WTC11 (cell line): ENCODE measurements at regions not wholly inside any gene's neighbourhood (a gene's known extent, or its start where the extent isn't known, plus 50 kb on each side); places are given as distances from the start of the nearest gene placed in this dataset.

Experiments used
- ATAC-seq: fragments of 200-7000 bp; cut with Tn5 transposase; 2 replicates; pipeline ENCODE4 v1.10.0; 2021; ENCODE audit warnings: mild to moderate bottlenecking, moderate library complexity
- CTCF ChIA-PET: fragments of 300-600 bp; sonication (Branson Sonifier 250); formaldehyde crosslinking; loops from one replicate; lab custom pipeline; 2021; ENCODE audit warnings: antibody characterized with exemption; lab: Charles Lee
- POLR2A ChIA-PET: fragments of 350-600 bp; sonication (Branson Sonifier 250); formaldehyde crosslinking; loops from one replicate; lab custom pipeline; 2021; ENCODE audit warnings: antibody characterized with exemption; lab: Charles Lee
- DNase-seq: peaks from one replicate; pipeline ENCODE4 v3.0.0; 2021; ENCODE audit warnings: low spot score
- H3K27ac Mint-ChIP-seq: 2 replicates; pipeline ENCODE4 v1.8.0; 2021; ENCODE audit warnings: mixed read lengths
- H3K27me3 Mint-ChIP-seq: 2 replicates; pipeline ENCODE4 v1.8.0; 2021; ENCODE audit warnings: low read depth, mild to moderate bottlenecking, moderate library complexity, mixed read lengths
- H3K36me3 Mint-ChIP-seq: 2 replicates; pipeline ENCODE4 v1.8.0; 2021; ENCODE audit warnings: mixed read lengths
- H3K4me1 Mint-ChIP-seq: 2 replicates; pipeline ENCODE4 v1.8.0; 2022; ENCODE audit warnings: mixed read lengths
- H3K4me3 Mint-ChIP-seq: 2 replicates; pipeline ENCODE4 v1.8.0; 2021; ENCODE audit warnings: mild to moderate bottlenecking, moderate library complexity, mixed read lengths
- H3K9me3 Mint-ChIP-seq: 2 replicates; pipeline ENCODE4 v1.8.0; 2021; ENCODE audit warnings: mixed read lengths
- ATF1 ChIP-seq: sonication (generic); formaldehyde crosslinking; IDR thresholded peaks from 2 replicates; pipeline ENCODE4 v1.8.1; 2023; ENCODE audit warnings: mild to moderate bottlenecking, moderate library complexity, missing genetic modification reagents
- ATF6 ChIP-seq: sonication (generic); formaldehyde crosslinking; IDR thresholded peaks from 2 replicates; pipeline ENCODE4 v1.8.1; 2023; ENCODE audit warnings: mild to moderate bottlenecking, missing genetic modification reagents
- CBFB ChIP-seq: sonication (generic); formaldehyde crosslinking; IDR thresholded peaks from 2 replicates; pipeline ENCODE4 v1.8.1; 2022; ENCODE audit warnings: mild to moderate bottlenecking, low read depth, missing genetic modification reagents
- CREM ChIP-seq: sonication (generic); formaldehyde crosslinking; IDR thresholded peaks from 2 replicates; pipeline ENCODE4 v1.8.1; 2022; ENCODE audit warnings: mild to moderate bottlenecking, missing genetic modification reagents, moderate library complexity
- ETV6 ChIP-seq: sonication (generic); formaldehyde crosslinking; IDR thresholded peaks from 2 replicates; pipeline ENCODE4 v1.8.1; 2022; ENCODE audit warnings: mild to moderate bottlenecking, missing genetic modification reagents
- FOXJ3 ChIP-seq: sonication (generic); formaldehyde crosslinking; IDR thresholded peaks from 2 replicates; pipeline ENCODE4 v1.9.0; 2021; ENCODE audit warnings: missing genetic modification reagents, mild to moderate bottlenecking, borderline replicate concordance
- FOXK1 ChIP-seq: sonication (generic); formaldehyde crosslinking; IDR thresholded peaks from 2 replicates; pipeline ENCODE4 v1.8.0; 2022; ENCODE audit warnings: mild to moderate bottlenecking, moderate library complexity, missing genetic modification reagents
- FOXP1 ChIP-seq: sonication (generic); formaldehyde crosslinking; IDR thresholded peaks from 2 replicates; pipeline ENCODE4 v1.8.0; 2022; ENCODE audit warnings: missing genetic modification reagents, mild to moderate bottlenecking, moderate library complexity, borderline replicate concordance
- FOXP4 ChIP-seq: sonication (generic); formaldehyde crosslinking; IDR thresholded peaks from 2 replicates; pipeline ENCODE4 v1.8.0; 2022; ENCODE audit warnings: mild to moderate bottlenecking, missing genetic modification reagents
- GTF2I ChIP-seq: fragments of 250-450 bp; sonication (Bioruptor Pico); conservative IDR thresholded peaks from 2 replicates; pipeline ENCODE4 v1.4.0; 2021; ENCODE audit warnings: mild to moderate bottlenecking
- JAZF1 ChIP-seq: fragments of 250-450 bp; sonication (Bioruptor Pico); IDR thresholded peaks from 2 replicates; pipeline ENCODE4 v1.9.0; 2021; ENCODE audit warnings: moderate library complexity, mild to moderate bottlenecking, inconsistent platforms
- JUN ChIP-seq: sonication (generic); formaldehyde crosslinking; IDR thresholded peaks from 2 replicates; pipeline ENCODE4 v1.8.0; 2023; ENCODE audit warnings: mild to moderate bottlenecking, missing genetic modification reagents
- NFATC4 ChIP-seq: fragments of 250-450 bp; sonication (Bioruptor Pico); IDR thresholded peaks from 2 replicates; pipeline ENCODE4 v1.9.0; 2021; ENCODE audit warnings: mild to moderate bottlenecking
- OVOL2 ChIP-seq: fragments of 250-450 bp; sonication (Bioruptor Pico); IDR thresholded peaks from 2 replicates; pipeline ENCODE4 v1.9.0; 2021; ENCODE audit warnings: mild to moderate bottlenecking, borderline replicate concordance
- PRRX2 ChIP-seq: fragments of 250-450 bp; sonication (Bioruptor Pico); IDR thresholded peaks from 2 replicates; pipeline ENCODE4 v1.8.0; 2021; ENCODE audit warnings: mild to moderate bottlenecking
- RORB ChIP-seq: fragments of 250-450 bp; sonication (Bioruptor Pico); IDR thresholded peaks from 2 replicates; pipeline ENCODE4 v1.9.0; 2021; ENCODE audit warnings: mild to moderate bottlenecking
- SMAD3 ChIP-seq: sonication (generic); formaldehyde crosslinking; IDR thresholded peaks from 2 replicates; pipeline ENCODE4 v1.8.0; 2022; ENCODE audit warnings: missing genetic modification reagents, mild to moderate bottlenecking, borderline replicate concordance
- SP1 ChIP-seq: sonication (generic); formaldehyde crosslinking; conservative IDR thresholded peaks from 2 replicates; pipeline ENCODE4 v1.8.1; 2022; ENCODE audit warnings: missing genetic modification reagents
- TEAD4 ChIP-seq: sonication (generic); formaldehyde crosslinking; IDR thresholded peaks from 2 replicates; pipeline ENCODE4 v1.8.0; 2022; ENCODE audit warnings: mild to moderate bottlenecking, missing genetic modification reagents
- TP53 ChIP-seq: sonication (generic); formaldehyde crosslinking; IDR thresholded peaks from 2 replicates; pipeline ENCODE4 v1.8.1; 2023; ENCODE audit warnings: mild to moderate bottlenecking, missing genetic modification reagents
- USF2 ChIP-seq: sonication (generic); formaldehyde crosslinking; IDR thresholded peaks from 2 replicates; pipeline ENCODE4 v1.8.1; 2023; ENCODE audit warnings: mild to moderate bottlenecking, missing genetic modification reagents, moderate library complexity
- ZMAT4 ChIP-seq: fragments of 250-450 bp; sonication (Bioruptor Pico); IDR thresholded peaks from 2 replicates; pipeline ENCODE4 v1.9.0; 2021; ENCODE audit warnings: mild to moderate bottlenecking
- ZNF138 ChIP-seq: sonication (generic); formaldehyde crosslinking; conservative IDR thresholded peaks from 2 replicates; pipeline ENCODE4 v1.8.1; 2022; ENCODE audit warnings: mild to moderate bottlenecking, moderate library complexity, missing genetic modification reagents
- ZNF263 ChIP-seq: sonication (generic); formaldehyde crosslinking; IDR thresholded peaks from 2 replicates; pipeline ENCODE4 v1.8.1; 2022; ENCODE audit warnings: low read depth, mild to moderate bottlenecking, moderate library complexity, missing genetic modification reagents
- ZNF532 ChIP-seq: fragments of 250-450 bp; sonication (Bioruptor Pico); IDR thresholded peaks from 2 replicates; pipeline ENCODE4 v1.9.0; 2021; ENCODE audit warnings: mild to moderate bottlenecking, borderline replicate concordance
- ZSCAN18 ChIP-seq: fragments of 250-450 bp; sonication (Bioruptor Pico); IDR thresholded peaks from 2 replicates; pipeline ENCODE4 v2.1.2; 2022; ENCODE audit warnings: mild to moderate bottlenecking, moderate library complexity

- Mint-ChIP-seq H3K9me3 (peaks cover 8% of the 10 kb centered on the region), H3K4me1 (no peaks in the 10 kb centered on the region), H3K27ac (no peak overlapping the region), H3K4me3 (no peak overlapping the region), H3K27me3 (no peaks in the 10 kb centered on the region), H3K36me3 (peaks cover 2% of the 10 kb centered on the region; the same call in 1 of the 2 replicates)
- no peak for TF ChIP-seq TP53
- no peak for TF ChIP-seq JAZF1 (CRISPR knock-in tag)
- TF ChIP-seq JUN (CRISPR knock-in tag), result no peak
- no peak for TF ChIP-seq PRRX2 (CRISPR knock-in tag)
- TF ChIP-seq OVOL2 (CRISPR knock-in tag), result no peak
- no peak for TF ChIP-seq ZNF138
- no peak for TF ChIP-seq FOXP1 (CRISPR knock-in tag)
- TF ChIP-seq GTF2I (CRISPR knock-in tag), result no peak
- no peak for TF ChIP-seq NFATC4 (CRISPR knock-in tag)
- TF ChIP-seq ATF1, result no peak
- no peak for TF ChIP-seq CBFB (CRISPR knock-in tag)
- no peak for TF ChIP-seq ZMAT4 (CRISPR knock-in tag)
- no peak for TF ChIP-seq ZNF263 (CRISPR knock-in tag)
- no peak for TF ChIP-seq ETV6 (CRISPR knock-in tag)
- ChIA-PET CTCF (interaction anchor here (1.5 to 1.7 kb wide), 2 partner anchors 9 to 15 kb away, joined by 4 read pairs; no protein-coding TSS in a partner anchor), POLR2A (no interaction called here)
- ATAC-seq (no peak), DNase-seq (no peak)
Observed at GRCh38 chr3:160047876-160048275, 59.2 kb downstream of the IL12A start.

GRCh38 chr3:160049038-160049437 is 60.4 kb downstream of the IL12A start:
- no peak overlapping the region for H3K4me3 Mint-ChIP-seq
- ChIA-PET POLR2A (interaction anchor here (1.1 kb wide), 1 partner anchor 9 kb away, joined by 3 read pairs; no protein-coding TSS in a partner anchor), CTCF (interaction anchor here (1.7 kb wide), 1 partner anchor 10 kb away, joined by 4 read pairs; no protein-coding TSS in a partner anchor)
- no peak for TF ChIP-seq RORB
- no peak for TF ChIP-seq ZSCAN18
- TF ChIP-seq USF2 (CRISPR knock-in tag), result no peak
- no peak for TF ChIP-seq ZNF138
- no peak for TF ChIP-seq TEAD4 (CRISPR knock-in tag)
- TF ChIP-seq SMAD3 (CRISPR knock-in tag), result no peak
- TF ChIP-seq CREM, result no peak
- no peak for TF ChIP-seq ZNF532 (CRISPR knock-in tag)
- TF ChIP-seq FOXJ3 (CRISPR knock-in tag), result no peak
- TF ChIP-seq GTF2I (CRISPR knock-in tag), result no peak
- no peak for TF ChIP-seq FOXK1
- TF ChIP-seq FOXP4 (CRISPR knock-in tag), result no peak
- TF ChIP-seq SP1 (CRISPR knock-in tag), result no peak
- TF ChIP-seq ATF6, result no peak
- no peak overlapping the region for H3K27ac Mint-ChIP-seq
- DNase-seq (no peak), ATAC-seq (no peak)
- H3K9me3 Mint-ChIP-seq, result peaks cover under 1% of the 10 kb centered on the region
- no peaks in the 10 kb centered on the region for H3K36me3 Mint-ChIP-seq
- no peaks in the 10 kb centered on the region for H3K27me3 Mint-ChIP-seq
- no peaks in the 10 kb centered on the region for H3K4me1 Mint-ChIP-seq
